ENCODE measurements at regions not wholly inside any gene's neighbourhood (a gene's known extent, or its start where the extent isn't known, plus 50 kb on each side); places are given as distances from the start of the nearest gene placed in this dataset.

DNA sequence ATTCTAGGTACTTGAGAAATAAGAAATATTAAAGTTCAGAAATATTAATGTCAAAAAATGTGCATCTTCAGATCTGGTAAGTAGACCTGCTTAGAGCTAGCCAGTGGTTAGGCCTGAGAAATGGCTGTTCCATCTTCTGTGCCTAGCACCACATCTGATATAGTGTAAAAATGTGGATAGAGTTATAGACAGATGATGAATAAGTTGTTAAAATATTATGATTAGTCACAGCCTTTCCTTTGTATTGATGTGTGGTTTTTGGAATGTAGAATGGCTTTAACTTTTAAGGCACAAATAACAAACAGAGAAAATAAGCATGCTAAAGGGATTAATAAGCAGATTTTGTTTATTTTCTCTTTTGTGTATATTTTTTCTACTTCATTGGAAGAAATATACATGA, 133.5 kb upstream of the NUDT6 start:
- no peak for DNase-seq
- TF ChIP-seq, protein P1, sequence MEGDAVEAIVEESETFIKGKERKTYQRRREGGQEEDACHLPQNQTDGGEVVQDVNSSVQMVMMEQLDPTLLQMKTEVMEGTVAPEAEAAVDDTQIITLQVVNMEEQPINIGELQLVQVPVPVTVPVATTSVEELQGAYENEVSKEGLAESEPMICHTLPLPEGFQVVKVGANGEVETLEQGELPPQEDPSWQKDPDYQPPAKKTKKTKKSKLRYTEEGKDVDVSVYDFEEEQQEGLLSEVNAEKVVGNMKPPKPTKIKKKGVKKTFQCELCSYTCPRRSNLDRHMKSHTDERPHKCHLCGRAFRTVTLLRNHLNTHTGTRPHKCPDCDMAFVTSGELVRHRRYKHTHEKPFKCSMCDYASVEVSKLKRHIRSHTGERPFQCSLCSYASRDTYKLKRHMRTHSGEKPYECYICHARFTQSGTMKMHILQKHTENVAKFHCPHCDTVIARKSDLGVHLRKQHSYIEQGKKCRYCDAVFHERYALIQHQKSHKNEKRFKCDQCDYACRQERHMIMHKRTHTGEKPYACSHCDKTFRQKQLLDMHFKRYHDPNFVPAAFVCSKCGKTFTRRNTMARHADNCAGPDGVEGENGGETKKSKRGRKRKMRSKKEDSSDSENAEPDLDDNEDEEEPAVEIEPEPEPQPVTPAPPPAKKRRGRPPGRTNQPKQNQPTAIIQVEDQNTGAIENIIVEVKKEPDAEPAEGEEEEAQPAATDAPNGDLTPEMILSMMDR (IDR thresholded peaks at IDR 0.05): no peak
- no peak for TF ChIP-seq POLR2A (IDR thresholded peaks at IDR 0.05)
- Histone ChIP-seq H3K36me3 (replicated peaks in 1 of 2) (no peaks in the 10 kb centered on the region), H3K4me1 (replicated peaks in 1 of 2) (no peaks in the 10 kb centered on the region), H3K27ac (no peak overlapping the region), H3K4me3 (no peak overlapping the region), H3K27me3 (no peaks in the 10 kb centered on the region), H3K9me3 (replicated peaks in 1 of 3) (peaks cover 0 to 5% (median 4%) of the 10 kb centered on the region in 3 donors)
- intact Hi-C loops (cut with DNase I): no loop called here

DNA sequence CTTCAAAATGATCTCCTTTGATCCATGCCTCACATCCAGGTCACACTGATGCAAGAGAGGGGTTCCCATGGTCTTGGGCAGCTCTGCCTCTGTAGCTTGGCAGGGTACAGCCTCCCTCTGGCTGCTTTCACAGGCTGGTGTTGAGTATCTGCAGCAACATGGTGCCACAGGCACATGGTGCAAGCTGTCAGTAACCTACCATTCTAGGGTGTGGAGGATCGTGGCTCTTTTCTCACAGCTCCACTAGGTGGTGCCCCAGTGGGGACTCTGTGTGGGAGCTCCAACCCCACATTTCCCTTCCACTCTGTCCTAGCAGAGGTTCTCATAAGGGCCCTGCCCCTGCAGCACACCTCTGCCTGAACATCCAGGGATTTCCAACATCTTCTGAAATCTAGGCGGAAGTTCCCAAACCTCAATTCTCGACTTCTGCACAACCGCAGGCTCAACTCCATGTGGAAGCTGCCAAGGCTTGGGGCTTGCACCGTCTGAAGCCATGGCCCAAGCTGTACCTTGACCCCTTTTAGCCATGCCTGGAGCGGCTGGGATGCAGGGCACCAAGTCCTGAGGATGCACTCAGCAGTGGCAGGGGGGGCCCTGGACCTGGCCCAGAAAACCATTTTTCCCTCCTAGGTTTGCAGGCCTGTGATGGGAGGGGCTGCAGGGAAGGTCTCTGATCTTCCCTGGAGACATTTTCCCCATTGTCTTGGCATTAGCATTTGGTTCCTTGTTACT, 137.8 kb upstream of the NUDT6 start:
- intact Hi-C loops (cut with DNase I): no loop called here
- WGBS, 4 donors: 96 to 100% (median 97%) methylated on average over 6 of the region's 6 CpGs
- H3K27ac ChIP-seq: no peak overlapping the region
- no peak for DNase-seq
- H3K27me3 ChIP-seq: no peaks in the 10 kb centered on the region
- H3K4me3 ChIP-seq: no peak overlapping the region
- peaks cover 0 to 4% (median 0%) of the 10 kb centered on the region in 3 donors for H3K9me3 ChIP-seq (replicated peaks in 1 of 3)
- TF ChIP-seq POLR2A (IDR thresholded peaks at IDR 0.05): no peak
- TF ChIP-seq, protein P1 (IDR thresholded peaks at IDR 0.05): no peak
- no peaks in the 10 kb centered on the region for H3K4me1 ChIP-seq (replicated peaks in 1 of 2)
- H3K36me3 ChIP-seq (replicated peaks in 1 of 2): no peaks in the 10 kb centered on the region

DNA sequence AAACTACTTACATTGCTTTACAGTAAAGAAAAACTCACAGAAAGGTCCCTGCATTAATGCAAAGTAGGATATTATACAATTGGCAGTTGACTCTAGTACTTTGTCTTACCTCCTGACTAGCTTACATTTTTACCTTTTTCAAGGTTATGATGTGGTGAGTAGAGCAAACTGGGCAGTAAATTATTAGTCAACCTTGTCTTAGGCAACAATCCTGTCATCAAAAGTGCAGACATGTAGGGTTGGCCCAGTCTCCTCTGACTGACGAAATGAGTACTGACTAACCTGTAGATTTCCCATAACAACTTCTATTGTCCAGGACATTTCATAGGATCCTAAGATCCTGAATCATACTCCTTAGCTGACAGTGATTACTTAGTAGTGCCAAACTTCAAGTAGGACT, 142.0 kb upstream of the NUDT6 start:
- DNase-seq: no peak
- H3K9me3 ChIP-seq (replicated peaks in 1 of 3): no peaks in the 10 kb centered on the region
- intact Hi-C loops (cut with DNase I): no loop called here
- no peaks in the 10 kb centered on the region for H3K27me3 ChIP-seq
- H3K36me3 ChIP-seq (replicated peaks in 1 of 2): no peaks in the 10 kb centered on the region
- H3K4me3 ChIP-seq: no peak overlapping the region
- WGBS, 4 donors: 76 to 87% (median 79%) methylated on average over 1 of the region's 1 CpG
- H3K27ac ChIP-seq: no peak overlapping the region
- TF ChIP-seq POLR2A (IDR thresholded peaks at IDR 0.05): no peak
- TF ChIP-seq, protein P1 (IDR thresholded peaks at IDR 0.05): no peak
- no peaks in the 10 kb centered on the region for H3K4me1 ChIP-seq (replicated peaks in 1 of 2)

DNA sequence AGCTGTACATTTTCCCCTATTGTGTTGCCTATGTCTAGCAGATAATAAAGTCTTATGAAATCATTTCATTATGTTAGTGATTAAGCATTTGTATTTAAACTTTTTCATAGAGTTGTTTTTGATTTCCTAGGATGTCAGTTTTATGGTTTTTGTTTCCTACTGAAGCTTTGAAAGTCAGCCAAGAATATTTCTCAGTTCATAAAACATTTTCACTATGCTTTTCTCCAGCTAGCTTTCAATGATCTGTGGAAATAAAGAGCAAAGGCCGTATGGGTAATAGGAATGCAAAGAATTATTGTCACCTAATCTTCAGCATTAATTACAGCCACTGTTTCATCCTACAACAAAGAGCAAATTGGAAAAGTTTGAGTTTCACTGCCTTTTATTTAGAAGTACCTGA, 145.7 kb upstream of the NUDT6 start:
- no peak for DNase-seq
- intact Hi-C loops (cut with DNase I): no loop called here
- Histone ChIP-seq H3K27ac (no peak overlapping the region), H3K27me3 (no peaks in the 10 kb centered on the region), H3K4me1 (replicated peaks in 1 of 2) (no peaks in the 10 kb centered on the region), H3K36me3 (replicated peaks in 1 of 2) (no peaks in the 10 kb centered on the region), H3K9me3 (replicated peaks in 1 of 3) (no peaks in the 10 kb centered on the region), H3K4me3 (no peak overlapping the region)
- TF ChIP-seq POLR2A (IDR thresholded peaks at IDR 0.05): no peak
- TF ChIP-seq, protein P1 (IDR thresholded peaks at IDR 0.05): no peak
- 55 to 76% (median 65%) methylated on average over 1 of the region's 1 CpG for WGBS, 4 donors

Measured in adrenal gland (tissue), 9 donors.